ENCODE measurements at regions not wholly inside any gene's neighbourhood (a gene's known extent, or its start where the extent isn't known, plus 50 kb on each side); places are given as distances from the start of the nearest gene placed in this dataset.

GRCh38 chr5:126338635-126339034 lies 84.6 kb upstream of the GRAMD2B start:
- no peak for TF ChIP-seq HDAC2 (CRISPR knock-in tag; IDR thresholded peaks at IDR 0.05)
- no peak for TF ChIP-seq ZNF550 (CRISPR knock-in tag; IDR thresholded peaks at IDR 0.05; ENCODE audit: borderline replicate concordance)
- no peak for TF ChIP-seq ZNF740 (CRISPR knock-in tag; IDR thresholded peaks at IDR 0.05)
- no peak for TF ChIP-seq NCOR1 (IDR thresholded peaks at IDR 0.05; ENCODE audit: borderline replicate concordance, low read length)
- TF ChIP-seq ATF1 (CRISPR knock-in tag; IDR thresholded peaks at IDR 0.05): no peak
- TF ChIP-seq NCOA2 (CRISPR knock-in tag; IDR thresholded peaks at IDR 0.05): no peak
- no peak for TF ChIP-seq NCOA1 (CRISPR knock-in tag; IDR thresholded peaks at IDR 0.05)
- no peak for TF ChIP-seq ZFP36 (IDR thresholded peaks at IDR 0.05; ENCODE audit: borderline replicate concordance, low read depth, low read length, partially characterized antibody)
- TF ChIP-seq YY1 (IDR thresholded peaks at IDR 0.05; ENCODE audit: insufficient read depth, insufficient replicate concordance, low read depth, low read length): no peak
- no peak for TF ChIP-seq RXRA (CRISPR knock-in tag; IDR thresholded peaks at IDR 0.05)
- TF ChIP-seq CEBPZ (IDR thresholded peaks at IDR 0.05; ENCODE audit: low read length): no peak
- TF ChIP-seq CTCF (CRISPR knock-in tag; IDR thresholded peaks at IDR 0.05): no peak

All from HepG2 (cell line).